OCI-LY1 (cell line): ENCODE measurements at regions not wholly inside any gene's neighbourhood (a gene's known extent, or its start where the extent isn't known, plus 50 kb on each side); places are given as distances from the start of the nearest gene placed in this dataset.

Experiments used
- H2AFZ ChIP-seq: fragments of 200-600 bp; sonication (generic), shearing (Covaris generic); 2 replicates; pipeline ENCODE4 v1.6.0; 2014; ENCODE audit warnings: antibody characterized with exemption, mild to moderate bottlenecking, low read length
- H3F3A ChIP-seq: fragments of 200-600 bp; sonication (generic), shearing (Covaris generic); 2 replicates; pipeline ENCODE4 v1.6.0; 2014; ENCODE audit warnings: mild to moderate bottlenecking, antibody characterized with exemption, low read length, moderate library complexity; ENCODE audit not compliant: insufficient read depth
- H3K27ac ChIP-seq: fragments of 200-600 bp; sonication (generic); 2 replicates; pipeline ENCODE4 v1.5.1; 2014; ENCODE audit warnings: low read length, mixed run types, mild to moderate bottlenecking, low read depth; ENCODE audit not compliant: poor library complexity, severe bottlenecking
- H3K27me3 ChIP-seq: fragments of 200-600 bp; sonication (generic); 2 replicates; pipeline ENCODE4 v1.6.0; 2014; ENCODE audit warnings: antibody characterized with exemption, mild to moderate bottlenecking, low read length, moderate library complexity; ENCODE audit not compliant: insufficient read depth
- H3K36me3 ChIP-seq: fragments of 200-600 bp; sonication (generic); 2 replicates; pipeline ENCODE4 v1.6.1; 2014; ENCODE audit warnings: mild to moderate bottlenecking, antibody characterized with exemption, low read length, moderate library complexity, mixed read lengths; ENCODE audit not compliant: insufficient read depth
- H3K4me1 ChIP-seq: fragments of 200-600 bp; sonication (generic); 2 replicates; pipeline ENCODE4 v1.5.1; 2014; ENCODE audit warnings: mild to moderate bottlenecking, low read length, moderate library complexity; ENCODE audit not compliant: insufficient read depth, severe bottlenecking
- H3K4me2 ChIP-seq: fragments of 200-600 bp; sonication (generic), shearing (Covaris generic); 2 replicates; pipeline ENCODE4 v1.6.1; 2014; ENCODE audit warnings: low read length
- H3K4me3 ChIP-seq: fragments of 200-600 bp; sonication (generic); 2 replicates; pipeline ENCODE4 v1.5.1; 2014; ENCODE audit warnings: low read length, low read depth, mild to moderate bottlenecking, mixed read lengths; ENCODE audit not compliant: poor library complexity, severe bottlenecking
- H3K79me2 ChIP-seq: fragments of 200-600 bp; shearing (Covaris generic); 2 replicates; pipeline ENCODE4 v1.6.1; 2016; ENCODE audit warnings: mixed run types, low read length, mixed read lengths; ENCODE audit not compliant: insufficient read depth
- H3K9ac ChIP-seq: fragments of 200-600 bp; sonication (generic), shearing (Covaris generic); 2 replicates; pipeline ENCODE4 v1.6.1; 2014; ENCODE audit warnings: mild to moderate bottlenecking, low read length, mixed read lengths
- H3K9me2 ChIP-seq: fragments of 200-600 bp; sonication (generic), shearing (Covaris generic); 2 replicates; pipeline ENCODE4 v1.6.1; 2014; ENCODE audit warnings: low read depth, mild to moderate bottlenecking, low read length, mixed read lengths
- H3K9me3 ChIP-seq: fragments of 200-600 bp; shearing (Covaris generic); 2 replicates; pipeline ENCODE4 v1.6.1; 2014; ENCODE audit warnings: low read length, mixed read lengths
- H4K20me1 ChIP-seq: fragments of 200-600 bp; sonication (generic), shearing (Covaris generic); 2 replicates; pipeline ENCODE4 v1.6.0; 2016; ENCODE audit warnings: mild to moderate bottlenecking, low read length; ENCODE audit not compliant: insufficient read depth
- CTCF ChIP-seq: fragments of 200-600 bp; sonication (generic), shearing (Covaris generic); IDR thresholded peaks from 2 replicates; pipeline ENCODE4 v1.5.1; 2017; ENCODE audit warnings: mild to moderate bottlenecking, antibody characterized with exemption, low read length, moderate library complexity, mixed read lengths
- EZH2 ChIP-seq: fragments of 200-600 bp; sonication (generic), shearing (Covaris generic); IDR thresholded peaks from 2 replicates; pipeline ENCODE4 v1.8.0; 2017; ENCODE audit warnings: borderline replicate concordance, mixed run types, mild to moderate bottlenecking, antibody characterized with exemption, low read length, moderate library complexity, mixed read lengths

GRCh38 chr2:116442418-116442817, 1372.1 kb upstream of the DDX18 start:
- no peaks in the 10 kb centered on the region for H3F3A ChIP-seq
- no peaks in the 10 kb centered on the region for H3K79me2 ChIP-seq
- no peak overlapping the region for H2AFZ ChIP-seq
- no peaks in the 10 kb centered on the region for H3K27me3 ChIP-seq
- H3K36me3 ChIP-seq: no peaks in the 10 kb centered on the region
- H3K4me1 ChIP-seq: no peaks in the 10 kb centered on the region
- no peaks in the 10 kb centered on the region for H4K20me1 ChIP-seq
- TF ChIP-seq CTCF: no peak
- TF ChIP-seq EZH2: no peak
- no peak overlapping the region for H3K4me2 ChIP-seq
- no peak overlapping the region for H3K27ac ChIP-seq
- H3K4me3 ChIP-seq: no peak overlapping the region
- H3K9me3 ChIP-seq: no peaks in the 10 kb centered on the region
- no peak overlapping the region for H3K9ac ChIP-seq
- H3K9me2 ChIP-seq: no peaks in the 10 kb centered on the region

- no peak overlapping the region for H3K27ac ChIP-seq
- no peaks in the 10 kb centered on the region for H3K36me3 ChIP-seq
- H3F3A ChIP-seq: no peaks in the 10 kb centered on the region
- H3K9me3 ChIP-seq: no peaks in the 10 kb centered on the region
- TF ChIP-seq CTCF: no peak
- TF ChIP-seq EZH2: no peak
- no peak overlapping the region for H3K4me3 ChIP-seq
- H3K79me2 ChIP-seq: no peaks in the 10 kb centered on the region
- no peaks in the 10 kb centered on the region for H3K27me3 ChIP-seq
- H3K9me2 ChIP-seq: no peaks in the 10 kb centered on the region
- no peak overlapping the region for H2AFZ ChIP-seq
- H3K9ac ChIP-seq: no peak overlapping the region
- no peaks in the 10 kb centered on the region for H3K4me1 ChIP-seq
- H4K20me1 ChIP-seq: no peaks in the 10 kb centered on the region
- H3K4me2 ChIP-seq: no peak overlapping the region
These were observed 1370.1 kb upstream of the DDX18 start for GRCh38 chr2:116444256-116444872.

GRCh38 chr2:116450990-116451389, 1363.5 kb upstream of the DDX18 start:
- H3K9me3 ChIP-seq: no peaks in the 10 kb centered on the region
- H3K9ac ChIP-seq: no peak overlapping the region
- no peak for TF ChIP-seq CTCF
- no peak for TF ChIP-seq EZH2

More at GRCh38 chr2:116450990-116451389, 1363.5 kb upstream of the DDX18 start:
- Histone ChIP-seq H3K79me2 (no peaks in the 10 kb centered on the region), H3K36me3 (no peaks in the 10 kb centered on the region), H3K4me2 (no peak overlapping the region), H3K4me3 (no peak overlapping the region), H3K27ac (no peak overlapping the region), H2AFZ (no peak overlapping the region), H3K9me2 (no peaks in the 10 kb centered on the region), H3K4me1 (no peaks in the 10 kb centered on the region), H4K20me1 (no peaks in the 10 kb centered on the region), H3K27me3 (no peaks in the 10 kb centered on the region), H3F3A (no peaks in the 10 kb centered on the region)
